ENCODE measurements at regions not wholly inside any gene's neighbourhood (a gene's known extent, or its start where the extent isn't known, plus 50 kb on each side); places are given as distances from the start of the nearest gene placed in this dataset.

- no peak overlapping the region for H2AFZ ChIP-seq (ENCODE audit: low read length)
- H3K36me3 ChIP-seq (ENCODE audit: control insufficient read depth, insufficient read depth, low read length) = no peaks in the 10 kb centered on the region
- no peaks in the 10 kb centered on the region for H3K79me2 ChIP-seq (ENCODE audit: control insufficient read depth, insufficient read depth, low read length)
- no peaks in the 10 kb centered on the region for H4K20me1 ChIP-seq (ENCODE audit: control insufficient read depth, extremely low read depth, insufficient read depth, low read length)
- H3K9me3 ChIP-seq (ENCODE audit: control insufficient read depth, insufficient read depth, low read depth, low read length) = no peaks in the 10 kb centered on the region
- H3K27ac ChIP-seq (ENCODE audit: insufficient read depth, low read length) = no peak overlapping the region
- no peak overlapping the region for H3K4me3 ChIP-seq (replicated peaks in 1 of 4; ENCODE audit: control extremely low read depth in 1 of 4, insufficient read depth in 1 of 4, low read depth in 3 of 4, low read length in 4 of 4)
- peak; percentile 67 to 88 for DNase-seq (ENCODE audit: low read depth in 2 of 2)
- TF ChIP-seq CTCF (conservative IDR thresholded peaks at IDR 0.05 in 1 of 2, IDR thresholded peaks at IDR 0.05 in 1 of 2; ENCODE audit: low read depth in 1 of 2, low read length in 2 of 2) (no peak), EZH2 (IDR thresholded peaks at IDR 0.05; ENCODE audit: low read length, missing control alignments) (no peak)
- no peaks in the 10 kb centered on the region for H3K4me1 ChIP-seq (ENCODE audit: control insufficient read depth, extremely low read depth, insufficient read depth, low read length)
- H3K9ac ChIP-seq (ENCODE audit: insufficient read depth, low read length) = no peak overlapping the region
- H3K4me2 ChIP-seq (ENCODE audit: extremely low read depth, insufficient read depth, low read length) = no peak overlapping the region
- H3K27me3 ChIP-seq (ENCODE audit: control insufficient read depth, insufficient read depth, low read length) = no peaks in the 10 kb centered on the region
Measured at GRCh38 chr3:20405744-20406143, 219.7 kb upstream of the SGO1 start.

- no peaks in the 10 kb centered on the region for H4K20me1 ChIP-seq (ENCODE audit: control insufficient read depth, extremely low read depth, insufficient read depth, low read length)
- H3K79me2 ChIP-seq (ENCODE audit: control insufficient read depth, insufficient read depth, low read length) = no peaks in the 10 kb centered on the region
- no peak overlapping the region for H2AFZ ChIP-seq (ENCODE audit: low read length)
- no peak overlapping the region for H3K4me3 ChIP-seq (replicated peaks in 1 of 4; ENCODE audit: control extremely low read depth in 1 of 4, insufficient read depth in 1 of 4, low read depth in 3 of 4, low read length in 4 of 4)
- TF ChIP-seq CTCF (conservative IDR thresholded peaks at IDR 0.05 in 1 of 2, IDR thresholded peaks at IDR 0.05 in 1 of 2; ENCODE audit: low read depth in 1 of 2, low read length in 2 of 2) = no peak
- no peak for TF ChIP-seq EZH2 (IDR thresholded peaks at IDR 0.05; ENCODE audit: low read length, missing control alignments)
- H3K4me1 ChIP-seq (ENCODE audit: control insufficient read depth, extremely low read depth, insufficient read depth, low read length) = no peaks in the 10 kb centered on the region
- no peaks in the 10 kb centered on the region for H3K36me3 ChIP-seq (ENCODE audit: control insufficient read depth, insufficient read depth, low read length)
- H3K27ac ChIP-seq (ENCODE audit: insufficient read depth, low read length) = no peak overlapping the region
- no peak overlapping the region for H3K9ac ChIP-seq (ENCODE audit: insufficient read depth, low read length)
- H3K27me3 ChIP-seq (ENCODE audit: control insufficient read depth, insufficient read depth, low read length) = no peaks in the 10 kb centered on the region
- H3K9me3 ChIP-seq (ENCODE audit: control insufficient read depth, insufficient read depth, low read depth, low read length) = no peaks in the 10 kb centered on the region
- H3K4me2 ChIP-seq (ENCODE audit: extremely low read depth, insufficient read depth, low read length) = no peak overlapping the region
- DNase-seq (ENCODE audit: low read depth in 2 of 2) = no peak
Measured at GRCh38 chr3:20405231-20405630, 219.2 kb upstream of the SGO1 start.

- H3K36me3 ChIP-seq (ENCODE audit: control insufficient read depth, insufficient read depth, low read length) = no peaks in the 10 kb centered on the region
- no peaks in the 10 kb centered on the region for H4K20me1 ChIP-seq (ENCODE audit: control insufficient read depth, extremely low read depth, insufficient read depth, low read length)
- no peaks in the 10 kb centered on the region for H3K9me3 ChIP-seq (ENCODE audit: control insufficient read depth, insufficient read depth, low read depth, low read length)
- no peak overlapping the region for H3K27ac ChIP-seq (ENCODE audit: insufficient read depth, low read length)
- no peaks in the 10 kb centered on the region for H3K4me1 ChIP-seq (ENCODE audit: control insufficient read depth, extremely low read depth, insufficient read depth, low read length)
- H3K4me3 ChIP-seq (replicated peaks in 1 of 4; ENCODE audit: control extremely low read depth in 1 of 4, insufficient read depth in 1 of 4, low read depth in 3 of 4, low read length in 4 of 4) = no peak overlapping the region
- no peak overlapping the region for H2AFZ ChIP-seq (ENCODE audit: low read length)
- H3K4me2 ChIP-seq (ENCODE audit: extremely low read depth, insufficient read depth, low read length) = no peak overlapping the region
- TF ChIP-seq CTCF (conservative IDR thresholded peaks at IDR 0.05 in 1 of 2, IDR thresholded peaks at IDR 0.05 in 1 of 2; ENCODE audit: low read depth in 1 of 2, low read length in 2 of 2) (no peak), EZH2 (IDR thresholded peaks at IDR 0.05; ENCODE audit: low read length, missing control alignments) (no peak)
- no peaks in the 10 kb centered on the region for H3K27me3 ChIP-seq (ENCODE audit: control insufficient read depth, insufficient read depth, low read length)
- H3K79me2 ChIP-seq (ENCODE audit: control insufficient read depth, insufficient read depth, low read length) = no peaks in the 10 kb centered on the region
- DNase-seq (ENCODE audit: low read depth in 2 of 2) = no peak
- H3K9ac ChIP-seq (ENCODE audit: insufficient read depth, low read length) = no peak overlapping the region
Measured at GRCh38 chr3:20404741-20405100, 218.7 kb upstream of the SGO1 start.

Data from fibroblast of lung (primary cell).